Esophagus squamous epithelium (tissue), 5 donors: ENCODE measurements at regions not wholly inside any gene's neighbourhood (a gene's known extent, or its start where the extent isn't known, plus 50 kb on each side); places are given as distances from the start of the nearest gene placed in this dataset.

Experiments used
- DNase-seq: peaks from one replicate; lab custom pipeline; 2025; lab: John Stamatoyannopoulos, UW
- H3K27ac ChIP-seq, 4 donors: fragments of 200-600 bp; sonication (generic); one replicate each; pipeline ENCODE4 v1.5.1; 2016 to 2019; ENCODE audit warnings: mild to moderate bottlenecking in 1 of 4
- H3K27me3 ChIP-seq, 4 donors: fragments of 200-600 bp; sonication (generic); 1 replicate in 3 of 4; 2 replicates in 1 of 4; pipeline versions ENCODE4 v1.5.1 to v1.6.0; 2017 to 2021; ENCODE audit warnings: antibody characterized with exemption in 1 of 4
- H3K36me3 ChIP-seq, 3 donors: fragments of 200-600 bp; sonication (generic); one replicate each; pipeline ENCODE4 v1.5.1; 2016 to 2019
- H3K4me1 ChIP-seq, 3 donors: fragments of 200-600 bp; sonication (generic); one replicate each; pipeline ENCODE4 v1.5.1; 2017 to 2019
- H3K4me3 ChIP-seq, 4 donors: fragments of 200-600 bp; sonication (generic); 1 replicate in 3 of 4; 2 replicates in 1 of 4; pipeline ENCODE4 v1.5.1; 2016 to 2019; ENCODE audit warnings: mild to moderate bottlenecking in 2 of 4, moderate library complexity in 1 of 4
- H3K9me3 ChIP-seq, 3 donors: fragments of 200-600 bp; sonication (generic); one replicate each; pipeline ENCODE4 v1.5.1; 2016 to 2019
- CTCF ChIP-seq, 6 experiments: fragments of 450-650 bp in 4 of 6; fragments of 200-600 bp in 2 of 6; sonication (generic) in 2 of 6; IDR thresholded peaks; one replicate each; pipeline ENCODE4 v1.5.1; 2016 to 2019; ENCODE audit warnings: antibody characterized with exemption in 6 of 6, mild to moderate bottlenecking in 4 of 6, moderate library complexity in 4 of 6
- POLR2A ChIP-seq, 4 donors: fragments of 450-650 bp; IDR thresholded peaks; one replicate each; pipeline ENCODE4 v1.6.1; 2017; ENCODE audit warnings: antibody characterized with exemption in 4 of 4, mild to moderate bottlenecking in 4 of 4, moderate library complexity in 3 of 4
- WGBS, 2 donors: methylation state at CpG; one replicate each; pipeline ENCODE4 v1.1.5; 2018; 5-methylcytosine and 5-hydroxymethylcytosine counted together
- intact Hi-C: fragments of 100-400 bp; cut with DNase I; formaldehyde crosslinking; loops from one replicate; pipeline ENCODE4 v1.15.0; 2022
- donor health status: DM: yes; HTN: yes; CAD: no.

- 27 to 38% methylated on average over 6 of the region's 6 CpGs for WGBS, 2 donors
- H3K27ac ChIP-seq, result no peak overlapping the region
Observed at GRCh38 chr18:73458186-73458964, 590.6 kb upstream of the NETO1 start.

GRCh38 chr18:73456643-73457042 lies 588.9 kb upstream of the NETO1 start:
- Histone ChIP-seq H3K27ac (no peak overlapping the region), H3K9me3 (peaks cover 0 to 8% (median 0%) of the 10 kb centered on the region in 3 donors), H3K4me3 (no peak overlapping the region), H3K4me1 (no peaks in the 10 kb centered on the region), H3K27me3 (no peaks in the 10 kb centered on the region), H3K36me3 (no peaks in the 10 kb centered on the region)
- DNase-seq, result no peak
- intact Hi-C loops, result no loop called here
- TF ChIP-seq POLR2A (IDR thresholded peaks at IDR 0.05) (no peak), CTCF (IDR thresholded peaks at IDR 0.05) (no peak)
- 59 to 69% methylated on average over 3 of the region's 3 CpGs for WGBS, 2 donors

More at GRCh38 chr18:73458186-73458964, 590.6 kb upstream of the NETO1 start:
- no peaks in the 10 kb centered on the region for H3K27me3 ChIP-seq
- peaks cover 0 to 8% (median 0%) of the 10 kb centered on the region in 3 donors for H3K9me3 ChIP-seq
- intact Hi-C loops, result no loop called here
- no peaks in the 10 kb centered on the region for H3K36me3 ChIP-seq
- H3K4me1 ChIP-seq, result no peaks in the 10 kb centered on the region
- no peak for DNase-seq
- no peak overlapping the region for H3K4me3 ChIP-seq
- TF ChIP-seq CTCF (IDR thresholded peaks at IDR 0.05) (no peak), POLR2A (IDR thresholded peaks at IDR 0.05) (no peak)

- peaks cover 0 to 10% (median 0%) of the 10 kb centered on the region in 3 donors for H3K9me3 ChIP-seq
- no peaks in the 10 kb centered on the region for H3K4me1 ChIP-seq
- intact Hi-C loops, result no loop called here
- TF ChIP-seq POLR2A (IDR thresholded peaks at IDR 0.05) (no peak), CTCF (IDR thresholded peaks at IDR 0.05) (no peak)
- DNase-seq, result no peak
- WGBS, 2 donors, result 71 to 73% methylated on average over 1 of the region's 1 CpG
- no peak overlapping the region for H3K27ac ChIP-seq
- no peaks in the 10 kb centered on the region for H3K36me3 ChIP-seq
- no peaks in the 10 kb centered on the region for H3K27me3 ChIP-seq
- H3K4me3 ChIP-seq, result no peak overlapping the region
Observed at GRCh38 chr18:73452866-73453265, 585.1 kb upstream of the NETO1 start.

- Histone ChIP-seq H3K4me3 (no peak overlapping the region), H3K4me1 (no peaks in the 10 kb centered on the region), H3K9me3 (peaks cover 0 to 8% (median 0%) of the 10 kb centered on the region in 3 donors), H3K27me3 (no peaks in the 10 kb centered on the region), H3K36me3 (no peaks in the 10 kb centered on the region), H3K27ac (no peak overlapping the region)
- WGBS, 2 donors, result 53 to 65% methylated on average over 4 of the region's 4 CpGs
- intact Hi-C loops, result no loop called here
- DNase-seq, result no peak
- TF ChIP-seq CTCF (IDR thresholded peaks at IDR 0.05) (no peak), POLR2A (IDR thresholded peaks at IDR 0.05) (no peak)
Observed at GRCh38 chr18:73446502-73446901, 578.7 kb upstream of the NETO1 start.

- intact Hi-C loops, result no loop called here
- no peak for DNase-seq
- no peak overlapping the region for H3K4me3 ChIP-seq
- 23 to 33% methylated on average over 1 of the region's 1 CpG for WGBS, 2 donors
- no peak for TF ChIP-seq CTCF (IDR thresholded peaks at IDR 0.05)
- no peak for TF ChIP-seq POLR2A (IDR thresholded peaks at IDR 0.05)
- H3K27ac ChIP-seq, result no peak overlapping the region
- no peaks in the 10 kb centered on the region for H3K9me3 ChIP-seq
- no peaks in the 10 kb centered on the region for H3K27me3 ChIP-seq
- no peaks in the 10 kb centered on the region for H3K4me1 ChIP-seq
- no peaks in the 10 kb centered on the region for H3K36me3 ChIP-seq
Observed at GRCh38 chr18:73431620-73432019, 563.8 kb upstream of the NETO1 start.
